A549 (cell line): ENCODE measurements at regions not wholly inside any gene's neighbourhood (a gene's known extent, or its start where the extent isn't known, plus 50 kb on each side); places are given as distances from the start of the nearest gene placed in this dataset.
"Not testable (repeated sequence)": the region's sequence is repeated elsewhere in the genome, so short reads cannot be mapped to it uniquely, and the experiment has no call there.

Source experiments
- ATAC-seq, 2 experiments: fragments of 200-7000 bp in 1 of 2; fragments of >200 bp in 1 of 2; cut with Nextera tagmentation in 1 of 2; cut with Tn5 transposase in 1 of 2; 3 replicates each; pipeline versions ENCODE4 v1.8.0 to v1.9.1; 2018 to 2020; ENCODE audit warnings: mild to moderate bottlenecking in 1 of 2, moderate library complexity in 1 of 2
- CTCF ChIA-PET: fragments of 300-600 bp; sonication (Branson Sonifier 250); formaldehyde crosslinking; extraction: SDS; loops from one replicate; lab custom pipeline; 2021; ENCODE audit warnings: antibody characterized with exemption, inconsistent platforms; lab: Yijun Ruan, JAX
- POLR2A ChIA-PET: fragments of 350-600 bp; formaldehyde crosslinking; extraction: SDS; loops from one replicate; lab custom pipeline; 2021; ENCODE audit warnings: antibody characterized with exemption, inconsistent platforms; lab: Yijun Ruan, JAX
- DNase-seq, 2 experiments: peaks; one replicate each; pipeline versions ENCODE4 v3.0.0 to v3.0.0-alpha.2; 2011 to 2016; ENCODE audit warnings: low read depth in 1 of 2, low spot score in 1 of 2
- FAIRE-seq: peaks from 2 replicates; lab custom pipeline; 2011; peaks lifted over from hg19 to GRCh38; lab: Jason Lieb, UNC
- H3K27ac ChIP-seq, 2 experiments: fragments of >200 bp; sonication (Bioruptor Twin); formaldehyde crosslinking; 3 replicates each; pipeline ENCODE4 v1.5.1; 2016 to 2017
- H3K4me1 ChIP-seq: fragments of >200 bp; sonication (Bioruptor Twin); formaldehyde crosslinking; 3 replicates; pipeline ENCODE4 v1.6.1; 2016
- H3K4me2 ChIP-seq: fragments of >200 bp; sonication (Bioruptor Twin); formaldehyde crosslinking; 3 replicates; pipeline ENCODE4 v1.6.1; 2016
- H3K4me3 ChIP-seq: fragments of >200 bp; sonication (Bioruptor Twin); formaldehyde crosslinking; 3 replicates; pipeline ENCODE4 v1.5.1; 2016
- H3K9me3 ChIP-seq: fragments of >200 bp; sonication (Bioruptor Twin); formaldehyde crosslinking; 3 replicates; pipeline ENCODE4 v1.6.1; 2016
- CBX2 ChIP-seq: fragments of 200-600 bp; sonication (generic); IDR thresholded peaks from 2 replicates; pipeline ENCODE4 v1.6.1; 2016; ENCODE audit warnings: low read depth, mild to moderate bottlenecking, borderline replicate concordance
- CHD4 ChIP-seq: fragments of 200-600 bp; sonication (generic); IDR thresholded peaks from 2 replicates; pipeline ENCODE4 v1.6.1; 2016; ENCODE audit warnings: antibody characterized with exemption, mild to moderate bottlenecking, borderline replicate concordance
- EHMT2 ChIP-seq: fragments of 200-600 bp; sonication (generic); IDR thresholded peaks from 2 replicates; pipeline ENCODE4 v1.6.1; 2016; ENCODE audit warnings: antibody characterized with exemption, low read depth, mild to moderate bottlenecking, moderate library complexity
- ELK1 ChIP-seq: fragments of 150-350 bp; IDR thresholded peaks from 2 replicates; pipeline ENCODE4 v1.6.1; 2014; ENCODE audit warnings: low read depth, mild to moderate bottlenecking, low read length
- EP300 ChIP-seq, 2 experiments: fragments of >200 bp; sonication (Bioruptor Twin); formaldehyde crosslinking; IDR thresholded peaks; 2 replicates in 1 of 2; 3 replicates in 1 of 2; pipeline ENCODE4 v1.6.1; 2016 to 2017
- ESRRA ChIP-seq: fragments of 150-350 bp; IDR thresholded peaks from 2 replicates; pipeline ENCODE4 v1.6.1; 2014; ENCODE audit warnings: mild to moderate bottlenecking, low read length, borderline replicate concordance
- FOSB ChIP-seq: fragments of 250-450 bp; sonication (Bioruptor Pico); IDR thresholded peaks from 2 replicates; pipeline ENCODE4 v1.5.0; 2020; ENCODE audit warnings: mild to moderate bottlenecking, moderate library complexity
- FOSL2 ChIP-seq, 2 experiments: fragments of 450-650 bp in 1 of 2; fragments of >200 bp in 1 of 2; sonication (Bioruptor Twin) in 1 of 2; formaldehyde crosslinking; IDR thresholded peaks; 2 replicates each; pipeline versions ENCODE4 v1.5.0 to v1.6.1; 2016 to 2020; ENCODE audit warnings: mild to moderate bottlenecking in 1 of 2, moderate library complexity in 1 of 2
- FOXS1 ChIP-seq: fragments of 250-450 bp; sonication (Bioruptor Pico); IDR thresholded peaks from 2 replicates; pipeline ENCODE4 v1.5.0; 2020; ENCODE audit warnings: mild to moderate bottlenecking, moderate library complexity
- HEYL ChIP-seq: fragments of 250-450 bp; sonication (Bioruptor Pico); IDR thresholded peaks from 2 replicates; pipeline ENCODE4 v1.8.0; 2021; ENCODE audit warnings: mild to moderate bottlenecking, moderate library complexity
- HOXA7 ChIP-seq: fragments of 250-450 bp; sonication (Bioruptor Pico); IDR thresholded peaks from 2 replicates; pipeline ENCODE4 v1.5.0; 2020; ENCODE audit warnings: mild to moderate bottlenecking, moderate library complexity
- HOXB13 ChIP-seq: fragments of 250-450 bp; sonication (Bioruptor Pico); IDR thresholded peaks from 2 replicates; pipeline ENCODE4 v1.5.0; 2020; ENCODE audit warnings: low read depth, mild to moderate bottlenecking, moderate library complexity
- JUN ChIP-seq, 2 experiments: fragments of >200 bp; sonication (Bioruptor Twin); formaldehyde crosslinking; IDR thresholded peaks; 2 replicates in 1 of 2; 3 replicates in 1 of 2; pipeline ENCODE4 v1.6.1; 2016 to 2017
- JUNB ChIP-seq: fragments of >200 bp; sonication (Bioruptor Twin); formaldehyde crosslinking; IDR thresholded peaks from 2 replicates; pipeline ENCODE4 v1.6.1; 2016
- MAFK ChIP-seq: fragments of 450-650 bp; IDR thresholded peaks from 2 replicates; pipeline ENCODE4 v1.6.1; 2014; ENCODE audit not compliant: partially characterized antibody
- MYC ChIP-seq: IDR thresholded peaks from 2 replicates; pipeline ENCODE4 v1.6.1; 2012; ENCODE audit warnings: mild to moderate bottlenecking, inconsistent platforms, low read length, improper control_type of control experiment, borderline replicate concordance
- NR3C1 ChIP-seq: fragments of >200 bp; sonication (Bioruptor Twin); formaldehyde crosslinking; IDR thresholded peaks from 3 replicates; pipeline ENCODE4 v1.6.1; 2017
- PBX3 ChIP-seq: IDR thresholded peaks from 2 replicates; pipeline ENCODE4 v1.6.1; 2012
- PHF8 ChIP-seq: fragments of 200-600 bp; sonication (generic); IDR thresholded peaks from 2 replicates; pipeline ENCODE4 v1.6.1; 2016; ENCODE audit warnings: low read depth, mild to moderate bottlenecking, antibody characterized with exemption, moderate library complexity, borderline replicate concordance
- POLR2AphosphoS2 ChIP-seq: conservative IDR thresholded peaks from 2 replicates; pipeline ENCODE4 v1.6.1; 2012; ENCODE audit warnings: low read length, improper control_type of control experiment, inconsistent platforms
- SMC3 ChIP-seq: fragments of >200 bp; sonication (Bioruptor Twin); formaldehyde crosslinking; IDR thresholded peaks from 3 replicates; pipeline ENCODE4 v1.6.1; 2018; ENCODE audit warnings: inconsistent platforms
- SREBF2 ChIP-seq: fragments of 450-650 bp; IDR thresholded peaks from 2 replicates; pipeline ENCODE4 v1.6.1; 2014; ENCODE audit warnings: mild to moderate bottlenecking, moderate library complexity
- TFCP2L1 ChIP-seq: fragments of 250-450 bp; sonication (Bioruptor Pico); IDR thresholded peaks from 2 replicates; pipeline ENCODE4 v1.5.0; 2021; ENCODE audit warnings: mild to moderate bottlenecking
- ZNF302 ChIP-seq: fragments of 250-450 bp; sonication (Bioruptor Pico); IDR thresholded peaks from 2 replicates; pipeline ENCODE4 v1.9.0; 2021; ENCODE audit warnings: inconsistent platforms, mild to moderate bottlenecking, moderate library complexity
- ZSCAN20 ChIP-seq: fragments of 250-450 bp; sonication (Bioruptor Pico); IDR thresholded peaks from 2 replicates; pipeline ENCODE4 v1.8.0; 2022; ENCODE audit warnings: mild to moderate bottlenecking, moderate library complexity
- WGBS: methylation state at CpG from one replicate; pipeline ENCODE4 v1.1.6; 2017; ENCODE audit errors: missing lambda C conversion rate; 5-methylcytosine and 5-hydroxymethylcytosine counted together

- H3K27ac ChIP-seq: no peak overlapping the region
- ChIA-PET CTCF (no interaction called here), POLR2A (no interaction called here)
- no peak overlapping the region for H3K4me3 ChIP-seq
- ATAC-seq (no peak), FAIRE-seq (no peak), DNase-seq (no peak)
- no peak overlapping the region for H3K4me2 ChIP-seq
- TF ChIP-seq SREBF2 (no peak), TFCP2L1 (CRISPR knock-in tag) (no peak), POLR2AphosphoS2 (no peak), FOSB (no peak), MYC (no peak), PHF8 (no peak), ELK1 (no peak), NR3C1 (no peak), EHMT2 (no peak), MAFK (no peak)
- H3K4me1 ChIP-seq: no peaks in the 10 kb centered on the region
- H3K9me3 ChIP-seq: no peaks in the 10 kb centered on the region
Observed at GRCh38 chr4:64899563-64899962, 490.3 kb upstream of the TECRL start.

- FAIRE-seq, CTCF ChIA-PET: not testable (repeated sequence)
- WGBS: 41% methylated on average over 2 of the region's 2 CpGs
Observed at GRCh38 chr4:64899030-64899429, 489.8 kb upstream of the TECRL start.

GRCh38 chr4:64897683-64898082 lies 488.4 kb upstream of the TECRL start:
- WGBS: 43% methylated on average over 4 of the region's 4 CpGs
- no peak for FAIRE-seq
- no peak for TF ChIP-seq SREBF2
- TF ChIP-seq ESRRA: no peak
- no peak for TF ChIP-seq CBX2
- no peak for TF ChIP-seq MAFK
- TF ChIP-seq FOXS1: no peak
- no peak for TF ChIP-seq FOSB
- Histone ChIP-seq H3K27ac (no peak overlapping the region), H3K4me1 (no peaks in the 10 kb centered on the region), H3K9me3 (no peaks in the 10 kb centered on the region), H3K4me2 (no peak overlapping the region), H3K4me3 (no peak overlapping the region)
- DNase-seq: no peak
- ChIA-PET CTCF (no interaction called here), POLR2A (no interaction called here)
- no peak for ATAC-seq

More at GRCh38 chr4:64899030-64899429, 489.8 kb upstream of the TECRL start:
- H3K4me3 ChIP-seq, H3K27ac ChIP-seq, H3K9me3 ChIP-seq, H3K4me1 ChIP-seq, ATAC-seq, H3K4me2 ChIP-seq, POLR2A ChIA-PET, DNase-seq: not testable (repeated sequence)

- ChIA-PET CTCF (no interaction called here), POLR2A (no interaction called here)
- Histone ChIP-seq H3K4me2 (no peak overlapping the region), H3K4me1 (no peaks in the 10 kb centered on the region), H3K4me3 (no peak overlapping the region), H3K27ac (no peak overlapping the region), H3K9me3 (no peaks in the 10 kb centered on the region)
- TF ChIP-seq ZNF302 (CRISPR knock-in tag) (no peak), EP300 (IDR thresholded peaks at IDR 0.05) (no peak), HEYL (no peak), JUN (IDR thresholded peaks at IDR 0.05) (no peak), ZSCAN20 (CRISPR knock-in tag) (no peak), CHD4 (no peak), HOXB13 (CRISPR knock-in tag) (no peak), JUNB (no peak), HOXA7 (CRISPR knock-in tag) (no peak), PBX3 (no peak), SMC3 (no peak), FOSL2 (IDR thresholded peaks at IDR 0.05) (no peak), FOSL2 (CRISPR knock-in tag; IDR thresholded peaks at IDR 0.05) (no peak)
- DNase-seq: no peak
- FAIRE-seq: no peak
- ATAC-seq: no peak
Observed at GRCh38 chr4:64895031-64895430, 485.8 kb upstream of the TECRL start.
